ENCODE measurements at regions not wholly inside any gene's neighbourhood (a gene's known extent, or its start where the extent isn't known, plus 50 kb on each side); places are given as distances from the start of the nearest gene placed in this dataset.

DNA sequence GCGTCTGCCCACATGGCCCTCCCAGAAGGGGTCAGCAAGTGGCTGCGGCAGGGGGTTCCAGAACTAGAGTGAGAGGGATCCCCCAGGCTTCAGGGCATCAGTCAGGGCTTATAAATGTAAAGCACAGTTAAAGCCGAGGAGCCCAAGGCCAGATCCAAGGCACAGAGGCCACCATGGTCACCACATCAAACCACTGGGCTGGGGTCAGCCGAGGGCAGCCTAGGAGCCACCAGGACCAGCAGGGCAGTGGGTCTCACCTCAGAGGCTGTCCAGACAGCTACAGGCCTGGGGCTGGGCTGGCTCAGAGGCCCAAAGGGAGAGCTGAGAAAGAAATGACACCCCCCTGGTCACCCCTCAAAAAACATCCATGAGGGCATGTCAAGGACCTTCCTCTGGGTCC, 188.5 kb downstream of the INHBB start:
- TF ChIP-seq CTCF (IDR thresholded peaks at IDR 0.05) (no peak), POLR2A (IDR thresholded peaks at IDR 0.05) (no peak)
